Middle frontal gyrus (tissue), 1 donor: ENCODE measurements at regions not wholly inside any gene's neighbourhood (a gene's known extent, or its start where the extent isn't known, plus 50 kb on each side); places are given as distances from the start of the nearest gene placed in this dataset.

Experiments
- DNase-seq: peaks from one replicate; pipeline ENCODE4 v3.0.0-alpha.2; 2015; ENCODE audit warnings: low spot score; ENCODE audit errors: extremely low spot score

- DNase-seq = no peak
These were observed 154.7 kb downstream of the KTN1 start for GRCh38 chr14:55734731-55735130.

DNA sequence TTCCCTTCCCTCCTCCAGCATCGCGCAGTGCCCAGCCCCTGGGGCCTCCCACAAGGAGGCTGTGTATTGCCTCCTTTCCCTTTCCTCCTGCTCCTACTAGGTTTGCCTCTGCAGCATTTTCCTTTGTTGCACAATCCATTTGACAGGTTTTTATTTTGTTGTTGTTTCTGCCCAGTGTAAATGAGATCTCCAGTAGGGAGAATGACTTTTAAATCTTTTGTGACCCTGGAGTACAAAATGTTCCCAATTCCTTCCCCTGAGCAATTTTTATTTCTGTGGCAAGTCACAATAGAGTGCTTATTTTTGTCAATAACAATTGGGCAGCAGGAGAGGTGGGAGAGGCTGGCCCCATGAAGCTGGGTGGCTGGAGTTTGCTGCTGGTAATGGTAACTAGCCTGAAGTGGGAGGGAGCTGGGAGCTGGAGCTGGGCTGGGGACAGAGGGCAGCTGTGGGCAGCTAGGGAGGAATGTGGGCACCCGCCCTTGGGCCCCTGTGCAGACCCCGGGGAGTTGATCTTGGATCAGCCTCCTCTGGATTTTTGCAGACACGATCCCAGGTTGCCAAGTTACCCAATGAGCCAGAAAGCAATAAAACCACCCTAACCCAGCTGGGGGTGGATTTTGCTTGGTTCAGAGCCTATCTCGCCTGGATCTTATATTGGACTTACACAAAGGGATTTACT is 160.1 kb downstream of the KTN1 start:
- DNase-seq = no peak

DNA sequence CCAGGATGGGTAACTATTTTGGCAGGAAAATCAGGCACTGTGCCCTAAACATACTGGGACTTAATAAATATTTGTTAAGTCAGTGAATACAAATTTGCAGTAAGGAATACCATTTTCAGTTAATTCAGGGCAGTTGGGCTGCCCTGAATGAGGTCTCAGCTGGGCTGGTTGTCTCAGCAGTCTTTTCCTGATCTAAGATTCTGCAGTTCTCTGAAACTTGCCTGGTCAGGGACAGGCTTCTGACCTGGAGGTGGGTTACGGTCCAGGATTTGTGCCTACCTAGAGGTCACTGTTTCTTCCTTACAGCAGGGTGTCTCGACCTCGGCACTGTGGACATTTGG is 160.6 kb downstream of the KTN1 start:
- DNase-seq = no peak

- no peak for DNase-seq
These were observed 161.2 kb downstream of the KTN1 start for GRCh38 chr14:55741240-55741639.

DNA sequence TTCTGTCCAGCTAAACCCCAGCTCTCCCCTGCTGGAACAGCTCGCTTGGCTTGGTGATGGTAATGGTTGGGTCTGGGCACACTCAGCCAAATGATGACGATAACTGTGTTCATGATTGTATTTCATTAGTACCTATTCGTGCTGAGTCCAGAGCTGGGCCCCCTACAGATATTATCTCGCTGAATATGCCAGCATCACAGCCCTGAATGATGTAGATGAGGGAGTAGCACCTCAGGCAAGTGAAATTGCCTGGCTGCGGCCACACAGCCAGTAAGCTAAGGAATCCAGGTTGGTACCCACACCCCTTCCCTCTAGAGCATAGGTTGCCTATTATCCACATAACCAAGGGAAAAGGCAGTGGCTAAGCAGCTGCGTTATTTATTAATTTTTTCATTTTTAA is 163.5 kb downstream of the KTN1 start:
- no peak for DNase-seq

GRCh38 chr14:55744321-55744720 is 164.3 kb downstream of the KTN1 start:
- no peak for DNase-seq

DNA sequence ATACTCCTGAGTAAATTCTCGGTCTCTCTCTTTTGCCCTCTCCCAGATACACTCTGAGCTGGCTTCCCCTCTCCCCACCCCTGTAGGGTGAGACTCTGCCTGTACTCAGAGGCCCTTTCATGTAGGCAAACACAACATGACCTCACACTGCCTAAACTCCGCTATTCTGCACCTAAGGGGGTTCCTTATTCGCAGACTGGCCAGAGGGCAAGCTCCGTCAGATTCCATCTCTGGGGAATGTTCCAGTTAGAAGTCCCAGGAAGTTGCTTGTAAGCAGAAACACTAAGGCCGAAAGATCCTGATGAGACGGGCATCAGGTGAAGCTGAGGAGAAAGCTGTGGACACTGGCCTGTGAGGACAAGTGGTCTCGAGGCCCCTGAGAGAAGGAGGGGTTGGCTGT is 165.9 kb downstream of the KTN1 start:
- DNase-seq = no peak

DNA sequence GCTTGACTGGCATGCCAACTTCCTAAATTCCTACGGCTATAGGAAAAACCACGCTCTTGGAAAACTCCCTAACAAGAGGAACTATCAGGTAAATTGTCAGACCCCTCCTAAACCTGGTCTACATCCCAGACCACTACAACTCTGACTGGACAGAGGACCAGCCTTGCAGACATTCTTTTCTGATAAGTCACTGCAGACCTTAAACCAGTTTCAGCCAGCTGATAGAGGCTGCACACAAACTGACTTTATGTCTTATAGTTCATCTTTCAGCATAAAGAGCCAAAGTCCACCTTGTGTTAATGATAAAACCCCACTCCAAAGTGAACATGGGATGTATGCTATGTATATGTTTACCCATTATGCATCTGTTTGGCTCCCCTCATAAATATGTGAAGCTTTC is 166.6 kb downstream of the KTN1 start:
- no peak for DNase-seq

DNA sequence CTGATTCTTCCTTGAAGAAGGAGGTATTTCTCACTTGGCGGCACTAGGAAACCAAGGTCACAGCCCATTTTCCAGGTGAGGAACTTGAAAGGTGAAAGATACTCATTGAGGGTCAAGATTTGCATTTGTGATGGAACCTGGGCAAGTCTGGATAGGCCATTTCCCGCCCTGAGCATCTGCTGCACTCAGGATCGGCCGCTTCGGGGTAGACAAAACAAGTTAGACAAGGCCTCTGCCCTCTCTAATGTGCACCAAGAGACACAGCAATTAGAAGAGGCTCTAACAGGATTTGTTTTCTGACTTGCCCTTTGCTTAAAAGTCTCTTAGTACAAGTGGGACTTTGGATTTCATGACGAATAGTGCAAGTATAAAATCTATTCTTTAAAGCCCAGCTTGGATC is 167.2 kb downstream of the KTN1 start:
- DNase-seq = no peak

DNA sequence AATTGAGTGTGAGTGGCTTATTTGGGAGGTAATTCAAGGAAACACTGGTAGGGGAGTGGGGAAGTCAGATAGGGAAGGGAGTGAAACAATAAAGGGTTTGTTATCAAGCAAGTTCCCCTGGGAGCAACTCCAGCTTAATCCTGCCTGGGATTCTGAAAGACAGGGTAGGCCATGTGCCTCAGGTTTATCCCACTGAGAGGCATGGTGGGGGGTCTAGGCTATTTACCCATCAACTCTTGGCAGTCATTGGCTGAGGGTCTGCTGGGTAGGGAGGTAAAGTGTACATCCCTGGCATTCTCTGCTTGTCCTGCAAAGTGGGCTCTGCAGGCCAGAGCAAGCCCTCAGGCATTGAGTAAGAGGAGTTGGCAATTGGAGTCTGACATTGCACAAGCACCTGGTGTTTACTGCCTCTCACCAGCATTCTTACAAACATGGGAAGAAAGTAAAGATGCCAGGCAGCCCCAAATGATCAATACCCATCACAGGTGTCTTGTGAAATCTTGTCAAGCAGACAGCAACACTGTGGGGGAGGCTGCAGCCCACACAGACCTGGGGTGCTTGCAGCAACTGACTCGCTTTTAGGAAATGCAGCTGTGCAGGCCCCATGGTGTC is 169.3 kb downstream of the KTN1 start:
- DNase-seq = no peak

DNA sequence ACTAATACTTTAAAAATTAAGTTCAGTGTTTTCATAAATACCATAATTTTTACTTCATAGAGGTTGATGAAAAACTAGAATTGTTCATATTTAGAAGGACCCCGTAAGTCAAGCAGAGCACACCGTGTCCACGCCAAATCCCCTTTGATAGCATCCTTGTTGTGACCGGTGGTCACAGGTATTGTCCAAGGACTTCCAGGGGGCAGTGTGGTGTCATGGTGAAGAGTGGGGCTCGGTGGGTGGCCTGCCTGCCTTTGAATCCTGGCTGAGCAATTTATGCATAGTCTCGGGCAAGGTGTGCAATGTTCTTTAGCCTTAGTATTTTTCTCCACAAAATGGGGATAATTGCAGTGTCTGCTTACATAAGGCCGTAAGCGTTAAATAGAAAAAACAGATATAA is 169.9 kb downstream of the KTN1 start:
- DNase-seq = no peak

DNA sequence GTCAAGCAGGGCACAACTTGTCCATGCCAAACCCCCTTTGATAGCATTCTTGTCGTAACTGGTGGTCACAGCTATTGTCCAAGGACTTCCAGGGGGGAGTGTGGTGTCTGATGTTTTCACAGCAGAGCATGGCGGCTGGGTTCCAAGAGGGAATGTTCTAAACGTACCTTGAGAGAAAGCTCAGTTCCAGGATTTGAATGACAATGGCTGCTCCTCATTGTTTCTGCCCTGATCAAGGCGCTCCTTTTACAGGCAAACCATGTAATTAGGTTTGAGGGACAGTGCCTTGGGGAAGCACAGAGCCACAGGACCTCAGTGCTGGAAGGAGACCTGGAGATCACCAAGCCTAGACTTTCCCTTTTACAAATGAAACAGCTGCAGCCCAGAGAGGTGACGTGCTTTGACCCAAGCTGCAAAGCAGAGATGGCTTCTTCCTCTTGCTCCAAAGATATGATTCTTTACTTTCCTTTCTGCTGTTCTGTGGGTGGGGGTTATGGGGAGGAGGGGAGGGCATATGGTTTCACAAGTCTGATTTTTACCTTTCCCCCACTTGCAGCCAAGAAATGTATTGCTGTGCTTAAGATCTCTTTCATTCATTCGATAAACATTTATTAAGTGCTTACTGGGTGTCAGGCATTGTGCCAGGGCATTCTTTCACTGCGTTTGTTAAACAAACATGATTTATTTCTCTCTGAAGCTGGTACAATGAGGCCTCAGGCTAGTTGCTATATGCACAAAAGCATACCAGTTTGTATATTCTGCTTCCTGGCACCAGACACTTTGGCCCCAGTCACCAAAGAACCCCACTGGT is 172.8 kb downstream of the KTN1 start:
- no peak for DNase-seq

DNA sequence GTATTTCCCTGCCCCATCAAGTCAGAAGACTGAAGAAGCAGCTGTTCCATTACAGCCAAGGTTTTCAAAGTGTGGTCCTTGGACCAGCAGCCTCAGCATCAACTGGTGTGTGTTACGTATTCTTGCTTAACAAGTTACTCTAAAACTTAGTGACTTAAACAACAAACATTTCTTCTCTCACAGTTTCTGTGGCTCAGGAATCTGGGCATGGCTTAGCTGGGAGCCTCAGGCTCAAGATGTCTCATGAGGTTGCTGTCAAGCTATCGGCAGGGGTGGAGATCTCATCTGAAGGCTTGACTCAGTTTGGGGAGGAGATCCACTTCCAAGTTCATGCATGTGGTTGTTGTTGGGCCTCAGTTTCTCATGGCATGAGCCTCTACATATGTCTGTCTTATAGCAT is 174.5 kb downstream of the KTN1 start:
- DNase-seq = no peak

GRCh38 chr14:55754871-55755270 is 174.9 kb downstream of the KTN1 start:
- no peak for DNase-seq

GRCh38 chr14:55756078-55756477 is 176.1 kb downstream of the KTN1 start:
- no peak for DNase-seq

DNA sequence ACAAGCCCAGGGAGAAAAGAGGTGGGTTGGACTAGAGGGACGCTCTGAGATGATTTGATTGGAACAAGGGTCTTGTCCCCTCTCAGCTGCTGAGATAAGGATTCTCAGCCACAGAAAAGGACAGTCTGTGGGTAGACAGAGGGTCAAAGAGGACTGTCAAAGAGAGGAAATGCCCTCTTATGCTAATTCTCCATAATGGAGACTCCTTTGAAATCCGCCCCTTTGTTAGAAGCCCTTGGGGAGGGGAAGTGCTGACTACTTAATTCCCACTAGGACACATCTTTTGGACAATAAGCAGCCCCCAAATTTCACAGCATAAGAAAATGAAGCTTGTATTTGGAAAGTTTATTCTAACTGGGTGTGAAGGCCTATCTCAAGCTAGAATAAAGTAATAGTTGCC is 176.6 kb downstream of the KTN1 start:
- DNase-seq = no peak

DNA sequence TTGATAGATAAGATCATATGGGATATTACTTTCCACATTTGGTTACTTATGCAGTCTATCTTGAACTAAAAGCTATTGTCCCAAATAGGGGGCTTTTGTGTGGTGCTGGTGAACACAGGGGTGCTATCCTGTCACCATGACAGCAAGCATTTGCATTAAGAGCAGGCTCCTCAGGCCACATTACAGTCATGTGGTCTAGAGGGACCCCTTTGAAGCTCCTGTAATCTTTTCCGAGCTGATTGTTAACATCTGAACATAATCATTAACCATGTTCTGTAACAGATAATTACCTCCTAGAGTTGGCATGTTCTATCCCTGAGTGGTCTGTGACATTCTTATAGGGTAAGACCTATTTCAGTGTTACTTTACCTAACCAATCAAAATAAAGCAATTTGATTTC is 178.8 kb downstream of the KTN1 start:
- no peak for DNase-seq

GRCh38 chr14:55760789-55761566 is 181.0 kb downstream of the KTN1 start:
- no peak for DNase-seq

- DNase-seq = no peak
These were observed 181.6 kb downstream of the KTN1 start for GRCh38 chr14:55761651-55762050.

GRCh38 chr14:55762595-55763232 is 182.7 kb downstream of the KTN1 start:
- DNase-seq = no peak

DNA sequence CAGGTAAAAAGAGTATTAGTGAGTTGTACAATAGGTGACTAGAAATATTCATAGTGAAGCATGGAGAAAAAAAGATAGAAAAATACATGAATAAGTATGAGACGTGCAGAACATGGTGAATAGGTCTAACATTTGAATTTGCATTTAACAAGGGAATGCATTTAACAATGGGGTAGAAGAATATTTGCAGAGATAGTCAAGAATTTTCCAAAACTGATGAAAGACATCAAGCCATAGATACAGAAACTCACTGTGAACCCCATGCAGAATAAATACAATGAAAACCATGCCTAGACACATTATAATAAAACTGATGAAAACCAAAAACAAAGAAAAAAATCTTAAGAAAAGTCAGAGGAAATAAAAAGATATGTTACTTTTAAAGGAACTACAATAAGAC is 184.8 kb downstream of the KTN1 start:
- DNase-seq = no peak

DNA sequence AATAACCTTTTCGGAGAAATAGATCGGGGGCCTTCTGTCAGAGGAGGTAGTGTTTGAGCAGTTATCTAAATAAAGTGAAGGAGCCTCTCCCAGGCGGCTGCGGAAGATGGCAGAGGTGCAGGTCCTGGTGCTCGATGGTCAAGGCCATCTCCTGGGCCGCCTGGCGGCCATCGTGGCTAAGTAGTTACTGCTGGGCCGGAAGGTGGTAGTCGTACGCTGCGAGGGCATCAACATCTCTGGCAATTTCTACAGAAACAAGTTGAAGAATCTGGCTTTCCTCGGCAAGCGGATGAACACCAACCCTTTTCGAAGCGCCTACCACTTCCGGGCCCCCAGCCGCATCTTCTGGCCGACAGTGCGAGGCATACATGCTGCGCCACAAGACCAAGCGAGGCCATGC is 186.1 kb downstream of the KTN1 start:
- DNase-seq = no peak
